ENCODE measurements at regions not wholly inside any gene's neighbourhood (a gene's known extent, or its start where the extent isn't known, plus 50 kb on each side); places are given as distances from the start of the nearest gene placed in this dataset.
"Not testable (repeated sequence)": the region's sequence is repeated elsewhere in the genome, so short reads cannot be mapped to it uniquely, and the experiment has no call there.

DNA sequence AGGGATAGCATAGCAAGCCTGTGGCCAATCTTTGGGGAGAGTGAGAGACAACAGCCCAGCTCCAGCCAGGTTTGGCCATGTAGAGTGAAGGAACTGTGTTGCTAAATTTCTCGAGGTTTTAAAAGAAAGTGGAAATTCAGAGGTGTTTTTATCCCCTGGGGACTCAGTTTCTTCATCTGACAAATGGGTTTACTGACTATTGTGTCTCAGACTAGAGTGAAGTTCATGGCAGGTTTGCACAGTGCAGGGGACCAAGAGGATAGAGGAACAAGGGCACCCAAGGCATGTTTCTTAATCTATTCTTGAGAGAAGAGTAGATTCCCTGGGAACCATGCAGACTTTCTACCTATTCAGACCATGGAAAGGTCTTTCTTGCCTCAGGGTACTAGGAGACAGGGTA is 555.8 kb upstream of the C16orf82 start:
- no peak for DNase-seq

GRCh38 chr16:26511463-26511862 is 555.3 kb upstream of the C16orf82 start:
- DNase-seq = no peak

- no peak for DNase-seq
Observed at GRCh38 chr16:26521626-26522025, 545.1 kb upstream of the C16orf82 start.

GRCh38 chr16:26524281-26524680 is 542.4 kb upstream of the C16orf82 start:
- DNase-seq = no peak

DNA sequence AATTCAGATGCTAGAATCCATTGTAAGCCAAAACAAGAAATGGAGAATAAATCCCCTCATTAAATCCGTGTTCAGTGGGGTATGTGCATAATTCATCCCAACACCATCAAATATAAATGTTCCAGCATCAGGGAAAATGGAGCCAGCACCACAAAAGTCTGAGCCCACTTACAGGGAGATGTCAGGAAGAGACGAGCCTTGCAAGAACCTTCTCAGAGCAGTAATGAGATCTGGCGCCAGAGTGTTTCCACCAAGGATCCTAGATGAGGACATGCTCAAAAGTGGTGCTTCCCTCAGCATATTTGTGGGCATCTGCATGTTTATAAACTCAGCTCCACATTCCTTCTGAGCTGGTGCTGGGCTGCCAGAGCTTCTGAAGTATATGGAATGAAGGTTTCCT is 541.9 kb upstream of the C16orf82 start:
- no peak for DNase-seq

DNA sequence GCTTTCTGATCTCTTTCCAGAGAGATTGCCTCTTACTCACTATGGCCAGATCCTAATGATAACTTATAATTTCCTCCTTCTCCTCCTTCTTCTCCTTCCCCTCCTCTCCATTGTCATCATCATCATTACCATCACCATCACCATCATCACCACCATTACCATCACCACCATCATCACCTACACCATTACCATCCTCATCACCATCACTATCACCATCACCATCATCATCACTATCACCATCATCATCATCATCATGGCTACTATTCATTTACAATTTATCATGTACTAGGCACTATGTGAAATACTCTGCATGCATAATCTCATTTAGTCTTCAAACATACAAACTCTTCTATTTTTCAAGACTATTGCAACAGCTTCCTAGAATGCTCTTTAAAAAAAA is 540.9 kb upstream of the C16orf82 start:
- DNase-seq = no peak

GRCh38 chr16:26526633-26527032 is 540.1 kb upstream of the C16orf82 start:
- DNase-seq = no peak

GRCh38 chr16:26530584-26531289 is 536.0 kb upstream of the C16orf82 start:
- no peak for DNase-seq

DNA sequence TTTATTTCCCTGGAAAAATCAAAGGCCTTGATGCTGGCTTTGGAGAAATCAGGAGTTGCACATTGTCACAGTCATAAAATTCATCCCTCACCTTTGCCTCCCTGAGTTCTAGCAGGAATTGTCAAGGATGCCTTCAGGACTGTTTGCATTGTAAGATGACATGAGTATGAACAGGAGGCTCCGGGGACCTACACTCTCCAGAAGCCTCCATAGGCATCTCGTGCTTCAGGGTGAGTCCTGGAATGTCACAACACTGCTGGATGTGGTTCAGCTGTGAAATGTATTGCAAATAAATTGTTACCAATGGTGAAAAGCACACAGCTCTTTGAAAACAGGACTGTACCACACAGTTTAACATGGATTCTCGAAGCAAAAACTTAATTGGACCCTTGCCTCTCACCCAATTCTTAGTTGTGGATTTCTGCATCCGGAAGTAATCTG is 535.4 kb upstream of the C16orf82 start:
- no peak for DNase-seq

- no peak for DNase-seq
Observed at GRCh38 chr16:26532456-26532855, 534.3 kb upstream of the C16orf82 start.

DNA sequence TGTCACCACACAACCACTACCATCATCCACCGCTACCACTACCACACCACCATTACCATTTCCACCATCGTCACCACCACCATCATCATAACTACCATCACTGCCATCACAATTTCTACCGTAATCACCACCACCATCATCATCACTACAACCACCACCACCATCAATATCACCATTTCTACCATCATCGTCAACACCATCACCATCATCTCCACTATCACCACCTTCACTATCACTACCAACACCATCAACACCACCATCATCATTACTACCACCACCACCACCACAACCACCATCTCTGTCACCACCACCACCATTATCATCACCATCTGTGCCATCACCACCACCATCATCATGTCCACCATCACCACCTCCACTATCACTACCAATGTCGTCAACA is 524.5 kb upstream of the C16orf82 start:
- no peak for DNase-seq

DNA sequence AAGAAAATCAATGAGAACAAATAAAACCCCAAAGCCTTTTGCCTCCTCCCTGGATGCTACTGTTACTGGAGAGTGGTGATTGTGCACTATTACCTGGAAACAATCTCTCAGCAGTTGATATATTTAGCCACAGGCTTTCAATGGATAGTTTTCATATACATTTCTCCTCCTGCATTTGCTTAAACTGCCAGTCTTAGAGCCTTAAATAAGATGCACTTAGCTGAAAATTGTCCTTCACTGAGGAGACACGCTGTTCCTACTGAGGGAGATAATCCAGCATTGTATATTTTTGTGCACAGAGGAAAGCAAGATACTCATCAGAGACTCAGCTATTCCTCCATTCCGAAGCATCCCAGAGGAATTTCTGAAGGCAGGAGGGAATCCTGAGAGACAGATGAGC is 520.2 kb upstream of the C16orf82 start:
- DNase-seq = no peak

- DNase-seq = no peak
Observed at GRCh38 chr16:26547681-26548080, 519.0 kb upstream of the C16orf82 start.

DNA sequence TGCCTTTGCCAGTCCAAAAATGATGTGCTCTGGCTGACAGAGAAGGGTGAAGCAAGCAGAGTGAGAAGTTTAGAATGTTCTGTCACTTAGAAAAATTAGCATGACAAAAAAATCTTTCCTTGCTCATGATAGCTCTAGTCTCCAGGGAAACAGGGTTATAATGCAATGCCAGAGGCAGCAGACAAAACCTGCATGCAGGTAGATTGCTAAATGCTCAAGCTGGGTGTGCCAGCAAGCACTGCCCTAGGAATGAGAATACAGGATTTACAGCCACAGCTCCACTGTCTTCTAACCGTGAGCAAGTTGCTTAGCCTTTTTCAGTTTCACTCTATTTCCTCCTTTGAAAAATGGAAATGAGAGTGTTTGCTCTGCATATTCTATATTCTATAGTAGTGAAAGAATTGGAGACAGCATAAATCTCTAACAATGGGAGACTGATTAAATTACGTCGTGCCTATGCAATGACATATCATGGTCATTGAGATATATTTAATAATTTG is 516.6 kb upstream of the C16orf82 start:
- DNase-seq = no peak

- no peak for DNase-seq
Observed at GRCh38 chr16:26554030-26554429, 512.7 kb upstream of the C16orf82 start.

DNA sequence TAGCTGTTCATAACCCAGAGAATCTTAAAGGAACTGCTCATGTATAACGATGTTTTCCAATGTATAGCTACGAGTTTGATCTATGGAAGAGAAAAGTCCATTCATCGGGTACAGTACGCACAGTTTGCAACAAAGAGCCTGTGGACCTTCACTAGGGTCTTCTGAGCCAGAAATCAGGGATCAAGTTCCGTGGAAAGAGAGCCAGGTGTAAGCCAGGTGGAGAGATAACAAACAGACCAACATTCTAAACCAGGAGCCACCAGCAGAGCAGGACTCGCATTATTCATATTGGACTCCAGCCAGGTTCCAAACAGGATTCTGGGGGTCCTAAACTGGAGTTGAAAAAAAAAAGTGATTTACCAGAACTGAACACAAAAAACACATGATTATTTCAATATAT is 505.4 kb upstream of the C16orf82 start:
- no peak for DNase-seq

GRCh38 chr16:26563018-26563417 is 503.7 kb upstream of the C16orf82 start:
- no peak for DNase-seq

GRCh38 chr16:26567356-26567755 is 499.4 kb upstream of the C16orf82 start:
- no peak for DNase-seq

GRCh38 chr16:26569793-26570192 is 496.9 kb upstream of the C16orf82 start:
- no peak for DNase-seq

- no peak for DNase-seq
Observed at GRCh38 chr16:26578748-26579147, 488.0 kb upstream of the C16orf82 start.

DNA sequence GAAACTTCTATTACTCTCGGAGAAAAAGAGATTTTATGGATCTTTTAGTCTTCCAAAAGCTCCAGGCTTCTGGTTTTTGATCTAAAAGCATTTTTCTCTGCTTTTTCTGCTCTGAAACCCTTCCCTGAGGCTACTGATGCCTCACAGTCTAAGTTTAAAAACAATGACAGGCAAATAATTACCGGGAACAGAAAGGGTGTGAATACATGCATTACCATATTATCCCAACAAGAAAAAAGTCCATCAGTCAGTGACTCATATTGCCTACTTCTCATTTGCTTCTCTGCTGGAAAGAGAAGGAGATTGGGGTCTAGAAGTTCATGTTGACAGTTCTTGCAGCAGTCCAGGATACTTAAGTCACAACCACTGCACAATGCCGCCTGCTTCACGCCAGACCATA is 482.9 kb upstream of the C16orf82 start:
- no peak for DNase-seq

DNA sequence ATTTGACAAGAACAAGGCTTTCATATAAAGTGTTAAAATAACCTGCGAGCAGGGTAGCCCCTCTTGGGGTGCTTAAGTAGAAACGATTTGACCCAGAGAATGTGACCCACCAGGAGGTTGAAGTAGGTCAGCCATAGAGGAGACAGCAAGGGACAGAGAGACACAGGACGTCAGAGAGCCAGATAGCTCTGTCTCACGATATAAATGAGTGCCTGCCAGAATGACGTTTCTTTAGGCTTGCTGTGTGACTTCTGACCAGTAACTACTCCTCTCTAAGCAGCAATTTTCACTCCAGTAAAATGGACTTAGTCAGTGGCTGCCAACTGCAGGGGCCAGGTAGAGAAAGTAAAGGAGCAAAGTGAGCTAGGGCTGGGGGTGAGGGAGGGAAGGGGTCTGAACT is 473.0 kb upstream of the C16orf82 start:
- DNase-seq = no peak

DNA sequence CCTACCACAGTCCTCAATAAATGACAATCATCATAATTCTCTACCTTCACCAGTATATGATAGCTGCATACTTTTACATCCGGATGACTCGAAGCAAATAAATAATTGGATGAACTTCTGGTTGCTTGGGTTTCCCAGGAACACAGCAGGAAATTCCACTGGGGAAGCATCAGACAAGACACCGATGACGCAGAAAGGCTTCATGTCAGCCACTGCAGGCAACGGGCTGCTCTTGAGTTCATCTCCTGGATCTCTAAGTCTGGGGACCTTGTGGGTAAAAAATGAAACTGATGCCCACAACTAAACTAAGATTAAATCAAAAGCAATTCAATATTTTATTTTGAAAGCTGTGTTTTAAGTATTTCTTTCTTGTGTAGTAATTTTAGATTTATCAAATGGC is 472.1 kb upstream of the C16orf82 start:
- no peak for DNase-seq

GRCh38 chr16:26595199-26595598 is 471.5 kb upstream of the C16orf82 start:
- no peak for DNase-seq

DNA sequence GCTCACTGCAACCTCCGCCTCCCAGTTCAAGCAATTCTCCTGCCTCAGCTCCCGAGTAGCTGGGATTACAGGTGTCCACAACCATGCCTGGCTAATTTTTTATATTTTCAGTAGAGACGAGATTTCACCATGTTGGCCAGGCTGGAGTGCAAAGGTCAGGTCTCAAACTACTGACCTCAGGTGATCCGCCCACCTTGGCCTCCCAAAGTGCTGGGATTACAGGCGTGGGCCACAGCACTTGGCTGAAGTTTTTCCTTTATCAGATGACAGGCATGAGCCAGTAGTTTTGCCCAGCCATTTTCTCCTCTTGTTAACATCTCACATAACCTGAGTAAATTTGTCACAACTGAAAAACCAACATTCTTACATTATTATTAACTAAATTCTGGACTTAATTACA is 470.7 kb upstream of the C16orf82 start:
- not testable (repeated sequence) for DNase-seq

All from inflammatory macrophage treated with lipopolysaccharide for 4 hours (primary cell).